SKM-1 treated with dmso at 0.1 percent for 144 hours (cell line): ENCODE measurements at regions not wholly inside any gene's neighbourhood (a gene's known extent, or its start where the extent isn't known, plus 50 kb on each side); places are given as distances from the start of the nearest gene placed in this dataset.
"Not testable (repeated sequence)": the region's sequence is repeated elsewhere in the genome, so short reads cannot be mapped to it uniquely, and the experiment has no call there.

Source experiments
- DNase-seq: peaks from one replicate; lab custom pipeline; 2025; ENCODE audit not compliant: unreplicated experiment; lab: John Stamatoyannopoulos, UW

GRCh38 chr15:79492065-79492464, 59.9 kb downstream of the MINAR1 start:
- DNase-seq = no peak

GRCh38 chr15:79494384-79494909, 62.3 kb downstream of the MINAR1 start:
- DNase-seq = no peak

- DNase-seq = no peak
These were observed 63.0 kb downstream of the MINAR1 start for GRCh38 chr15:79494963-79495755.

GRCh38 chr15:79495775-79496174, 63.6 kb downstream of the MINAR1 start:
- DNase-seq = no peak

- no peak for DNase-seq
These were observed 64.7 kb downstream of the MINAR1 start for GRCh38 chr15:79496838-79497237.

- DNase-seq = no peak
These were observed 69.0 kb downstream of the MINAR1 start for GRCh38 chr15:79501086-79501485.

GRCh38 chr15:79505956-79506355, 73.8 kb downstream of the MINAR1 start:
- DNase-seq = no peak

GRCh38 chr15:79512844-79513243, 80.7 kb downstream of the MINAR1 start:
- not testable (repeated sequence) for DNase-seq

- no peak for DNase-seq
These were observed 81.3 kb downstream of the MINAR1 start for GRCh38 chr15:79513417-79513816.

GRCh38 chr15:79513940-79514339, 81.8 kb downstream of the MINAR1 start:
- DNase-seq = no peak

GRCh38 chr15:79515300-79516027, 83.3 kb downstream of the MINAR1 start:
- no peak for DNase-seq

GRCh38 chr15:79516155-79516554, 84.0 kb downstream of the MINAR1 start:
- no peak for DNase-seq

- DNase-seq = no peak
These were observed 84.5 kb downstream of the MINAR1 start for GRCh38 chr15:79516646-79517045.

GRCh38 chr15:79519628-79520027, 87.5 kb downstream of the MINAR1 start:
- DNase-seq = no peak

- DNase-seq = no peak
These were observed 88.5 kb downstream of the MINAR1 start for GRCh38 chr15:79520654-79521053.

GRCh38 chr15:79522656-79523055, 90.5 kb downstream of the MINAR1 start:
- DNase-seq = no peak

GRCh38 chr15:79523266-79523665, 91.1 kb downstream of the MINAR1 start:
- no peak for DNase-seq

- no peak for DNase-seq
These were observed 92.4 kb downstream of the MINAR1 start for GRCh38 chr15:79524531-79524930.

GRCh38 chr15:79526376-79526775, 94.2 kb downstream of the MINAR1 start:
- no peak for DNase-seq

- DNase-seq = no peak
These were observed 95.7 kb downstream of the MINAR1 start for GRCh38 chr15:79527821-79528220.

GRCh38 chr15:79529157-79529785, 97.1 kb downstream of the MINAR1 start:
- DNase-seq = no peak

- no peak for DNase-seq
These were observed 103.4 kb downstream of the MINAR1 start for GRCh38 chr15:79535536-79535935.
